GM20000 (cell line): ENCODE measurements at regions not wholly inside any gene's neighbourhood (a gene's known extent, or its start where the extent isn't known, plus 50 kb on each side); places are given as distances from the start of the nearest gene placed in this dataset.

Experiments
- DNase-seq: peaks from one replicate; pipeline ENCODE4 v3.0.0; 2012; ENCODE audit warnings: low spot score
- CTCF ChIP-seq: IDR thresholded peaks from 2 replicates; pipeline ENCODE4 v1.5.1; 2012; ENCODE audit warnings: mild to moderate bottlenecking, control low read depth; ENCODE audit errors: extremely low read depth, missing control alignments

- DNase-seq = no peak
- TF ChIP-seq CTCF = no peak
Observed at GRCh38 chr19:27776524-27776923, 1436.4 kb downstream of the UQCRFS1 start.

DNA sequence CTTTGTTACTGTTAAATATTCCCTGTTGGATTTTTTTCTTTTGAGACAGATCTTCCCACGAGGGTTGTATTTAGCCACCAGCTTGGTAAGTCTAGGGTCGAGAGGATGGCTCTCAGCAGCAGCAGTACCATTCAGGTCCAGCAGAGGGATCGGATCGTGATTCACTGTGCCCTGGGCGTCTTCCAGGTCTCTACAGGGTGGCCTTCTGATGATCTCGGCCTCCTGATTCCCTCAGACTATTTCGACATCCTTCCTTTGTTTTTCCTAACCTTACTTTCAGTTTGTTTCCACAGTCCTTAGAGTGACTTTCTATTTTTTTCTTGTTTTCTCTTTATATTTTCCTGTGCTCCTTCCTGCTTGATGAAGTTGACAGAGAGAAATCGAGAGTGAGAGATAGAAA, 1436.9 kb downstream of the UQCRFS1 start:
- no peak for TF ChIP-seq CTCF
- no peak for DNase-seq

DNA sequence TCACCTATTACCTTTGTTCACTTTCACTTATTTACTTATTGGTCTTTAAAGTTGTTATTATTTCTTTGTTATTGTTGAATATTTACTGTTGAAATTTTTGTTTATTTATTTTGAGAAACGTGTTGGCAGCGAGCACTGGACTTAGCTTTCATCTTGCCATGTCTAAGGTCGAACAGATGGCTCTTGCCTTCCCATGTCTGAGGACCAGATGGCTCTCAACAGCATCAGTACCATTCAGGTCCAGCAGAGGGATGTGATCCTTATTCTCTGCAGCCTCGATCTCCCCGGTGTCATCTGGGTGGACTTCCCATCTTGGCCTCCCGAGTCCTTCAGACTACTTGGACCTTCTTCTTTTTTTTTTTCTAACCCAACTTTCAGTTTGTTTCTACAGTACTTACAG, 1437.6 kb downstream of the UQCRFS1 start:
- TF ChIP-seq CTCF = no peak
- DNase-seq = no peak

- no peak for DNase-seq
Observed at GRCh38 chr19:27774827-27775226, 1438.1 kb downstream of the UQCRFS1 start.

GRCh38 chr19:27774337-27774736, 1438.6 kb downstream of the UQCRFS1 start:
- no peak for DNase-seq
- TF ChIP-seq CTCF = no peak

More at GRCh38 chr19:27774827-27775226, 1438.1 kb downstream of the UQCRFS1 start:
- TF ChIP-seq CTCF = no peak

DNA sequence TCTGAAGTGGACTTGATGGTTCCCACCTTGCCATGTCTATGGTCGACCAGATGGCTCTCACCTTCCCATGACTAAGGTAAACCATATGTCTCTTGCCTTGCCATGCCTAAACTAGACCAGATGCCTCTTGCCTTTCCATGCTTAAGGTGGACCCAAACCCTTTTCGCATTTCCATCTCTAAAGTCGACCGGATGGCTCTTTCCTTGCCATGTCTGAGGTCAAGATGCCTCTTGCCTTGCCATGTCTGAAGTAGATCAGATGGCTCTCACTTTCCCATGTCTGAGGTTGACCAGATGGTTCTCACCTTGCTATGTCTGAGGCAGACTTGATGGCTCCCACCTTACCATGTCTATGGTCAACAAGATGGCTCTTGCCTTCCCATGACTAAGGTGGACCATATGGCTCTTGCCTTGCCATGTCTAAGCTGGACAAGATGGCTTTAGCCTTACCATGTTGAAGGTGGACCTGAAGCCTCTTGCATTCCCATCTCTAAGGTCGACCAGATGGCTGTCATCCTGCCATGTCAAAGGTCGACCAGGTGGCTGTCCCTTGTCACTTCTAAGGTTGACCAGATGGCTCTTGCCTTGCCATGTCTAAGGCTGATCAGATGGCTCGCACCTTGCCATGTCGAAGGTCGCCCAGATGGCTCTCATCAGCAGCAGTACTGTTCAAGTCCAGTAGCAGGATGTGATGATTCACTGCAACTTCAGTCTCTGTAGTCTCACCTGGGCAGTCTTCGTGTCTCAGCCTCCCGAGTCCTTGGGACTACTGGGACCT, 1439.4 kb downstream of the UQCRFS1 start:
- TF ChIP-seq CTCF = no peak

GRCh38 chr19:27772059-27772458, 1440.9 kb downstream of the UQCRFS1 start:
- no peak for TF ChIP-seq CTCF
- no peak for DNase-seq

More for the DNA sequence above, 1439.4 kb downstream of the UQCRFS1 start:
- no peak for DNase-seq
